BJ (cell line): ENCODE measurements at regions not wholly inside any gene's neighbourhood (a gene's known extent, or its start where the extent isn't known, plus 50 kb on each side); places are given as distances from the start of the nearest gene placed in this dataset.

Experiments used
- CTCF ChIA-PET: fragments of 350-600 bp; formaldehyde crosslinking; extraction: SDS; loops from one replicate; lab custom pipeline; 2021; ENCODE audit warnings: antibody characterized with exemption, inconsistent platforms; lab: Yijun Ruan, JAX
- POLR2A ChIA-PET: fragments of 300-600 bp; sonication (Branson Sonifier 250); formaldehyde crosslinking; extraction: SDS; loops from one replicate; lab custom pipeline; 2021; ENCODE audit warnings: antibody characterized with exemption; lab: Charles Lee
- DNase-seq: peaks from one replicate; pipeline ENCODE4 v3.0.0-alpha.2; 2011; ENCODE audit warnings: low read depth
- H3K27me3 ChIP-seq: 2 replicates; pipeline ENCODE4 v1.6.0; 2011; ENCODE audit warnings: low read length; ENCODE audit not compliant: control insufficient read depth, insufficient read depth
- H3K36me3 ChIP-seq: 2 replicates; pipeline ENCODE4 v1.5.1; 2011; ENCODE audit warnings: low read length; ENCODE audit not compliant: control insufficient read depth, insufficient read depth
- H3K4me3 ChIP-seq: 2 replicates; pipeline ENCODE4 v1.5.1; 2011; ENCODE audit warnings: low read depth, mild to moderate bottlenecking, control low read depth, low read length
- TF ChIP-seq, protein P1 (sequence below): IDR thresholded peaks from 2 replicates; pipeline ENCODE4 v1.5.1; 2011; ENCODE audit warnings: low read depth, mild to moderate bottlenecking, control low read depth, inconsistent platforms, low read length, moderate library complexity; ENCODE audit not compliant: insufficient read depth

DNA sequence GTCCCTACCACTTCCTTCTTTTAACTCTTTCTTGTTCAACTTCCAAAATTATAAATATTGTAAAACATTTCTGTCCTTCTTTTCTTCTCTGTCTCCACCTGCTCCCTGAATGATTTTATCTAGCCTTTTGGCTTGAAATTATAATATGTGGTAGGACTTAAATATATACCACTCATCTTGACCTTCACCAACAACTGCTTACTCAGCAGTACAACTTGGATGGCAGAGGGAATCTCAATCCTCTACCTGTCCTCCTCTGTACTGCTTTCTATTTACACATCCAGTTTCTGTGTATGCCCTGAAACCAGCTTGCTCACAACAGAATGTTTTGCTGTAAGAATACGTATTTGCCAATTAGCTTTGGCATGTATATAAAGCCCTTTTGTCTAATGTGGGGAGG lies 1392.5 kb downstream of the EPHA7 start:
- CTCF ChIA-PET = no interaction called here
- Histone ChIP-seq H3K4me3 (no peak overlapping the region), H3K36me3 (no peaks in the 10 kb centered on the region), H3K27me3 (no peaks in the 10 kb centered on the region)
- DNase-seq = no peak
- POLR2A ChIA-PET = no interaction called here
- TF ChIP-seq, protein P1, sequence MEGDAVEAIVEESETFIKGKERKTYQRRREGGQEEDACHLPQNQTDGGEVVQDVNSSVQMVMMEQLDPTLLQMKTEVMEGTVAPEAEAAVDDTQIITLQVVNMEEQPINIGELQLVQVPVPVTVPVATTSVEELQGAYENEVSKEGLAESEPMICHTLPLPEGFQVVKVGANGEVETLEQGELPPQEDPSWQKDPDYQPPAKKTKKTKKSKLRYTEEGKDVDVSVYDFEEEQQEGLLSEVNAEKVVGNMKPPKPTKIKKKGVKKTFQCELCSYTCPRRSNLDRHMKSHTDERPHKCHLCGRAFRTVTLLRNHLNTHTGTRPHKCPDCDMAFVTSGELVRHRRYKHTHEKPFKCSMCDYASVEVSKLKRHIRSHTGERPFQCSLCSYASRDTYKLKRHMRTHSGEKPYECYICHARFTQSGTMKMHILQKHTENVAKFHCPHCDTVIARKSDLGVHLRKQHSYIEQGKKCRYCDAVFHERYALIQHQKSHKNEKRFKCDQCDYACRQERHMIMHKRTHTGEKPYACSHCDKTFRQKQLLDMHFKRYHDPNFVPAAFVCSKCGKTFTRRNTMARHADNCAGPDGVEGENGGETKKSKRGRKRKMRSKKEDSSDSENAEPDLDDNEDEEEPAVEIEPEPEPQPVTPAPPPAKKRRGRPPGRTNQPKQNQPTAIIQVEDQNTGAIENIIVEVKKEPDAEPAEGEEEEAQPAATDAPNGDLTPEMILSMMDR = no peak

DNA sequence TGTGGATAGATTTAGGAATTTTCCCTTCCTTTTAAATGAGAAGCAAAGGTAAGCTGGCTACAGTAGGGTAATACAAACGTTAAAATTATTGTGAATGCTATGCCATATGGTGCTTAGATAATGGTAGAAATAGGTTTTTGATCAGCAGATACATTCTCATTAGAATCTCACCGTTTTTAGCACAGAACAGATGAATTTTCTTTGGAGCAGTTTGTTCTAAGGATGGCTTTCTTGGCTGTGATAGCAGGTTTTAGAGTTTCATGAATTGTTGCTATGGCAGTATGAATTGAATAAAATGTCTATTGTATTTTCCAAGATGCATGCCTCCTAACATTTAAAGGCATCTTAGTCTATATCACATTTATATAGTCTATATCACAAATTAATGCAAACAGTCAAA lies 1394.5 kb downstream of the EPHA7 start:
- ChIA-PET CTCF (no interaction called here), POLR2A (no interaction called here)
- TF ChIP-seq, protein P1 = no peak
- Histone ChIP-seq H3K4me3 (no peak overlapping the region), H3K27me3 (no peaks in the 10 kb centered on the region), H3K36me3 (no peaks in the 10 kb centered on the region)
- DNase-seq = no peak

DNA sequence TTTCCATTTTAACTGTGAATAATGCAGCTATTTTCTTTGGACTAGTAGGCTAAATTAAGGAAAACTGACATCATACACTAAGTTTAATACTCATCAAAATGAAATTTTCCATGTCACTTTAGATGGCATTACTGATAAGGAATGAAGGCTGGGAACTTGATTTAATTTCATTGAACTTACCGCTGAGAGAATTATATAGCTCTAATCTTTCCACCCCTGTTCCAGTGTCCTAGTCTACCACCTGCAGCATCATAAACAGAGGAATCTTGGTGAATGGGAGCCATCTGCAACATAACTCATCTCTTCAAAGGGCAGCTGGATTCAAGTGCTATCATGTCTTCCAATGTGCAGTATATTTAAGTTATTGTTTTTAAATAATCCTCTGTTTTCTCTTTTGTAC lies 1395.2 kb downstream of the EPHA7 start:
- TF ChIP-seq, protein P1 = no peak
- Histone ChIP-seq H3K36me3 (no peaks in the 10 kb centered on the region), H3K4me3 (no peak overlapping the region), H3K27me3 (no peaks in the 10 kb centered on the region)
- no peak for DNase-seq
- ChIA-PET POLR2A (no interaction called here), CTCF (no interaction called here)

DNA sequence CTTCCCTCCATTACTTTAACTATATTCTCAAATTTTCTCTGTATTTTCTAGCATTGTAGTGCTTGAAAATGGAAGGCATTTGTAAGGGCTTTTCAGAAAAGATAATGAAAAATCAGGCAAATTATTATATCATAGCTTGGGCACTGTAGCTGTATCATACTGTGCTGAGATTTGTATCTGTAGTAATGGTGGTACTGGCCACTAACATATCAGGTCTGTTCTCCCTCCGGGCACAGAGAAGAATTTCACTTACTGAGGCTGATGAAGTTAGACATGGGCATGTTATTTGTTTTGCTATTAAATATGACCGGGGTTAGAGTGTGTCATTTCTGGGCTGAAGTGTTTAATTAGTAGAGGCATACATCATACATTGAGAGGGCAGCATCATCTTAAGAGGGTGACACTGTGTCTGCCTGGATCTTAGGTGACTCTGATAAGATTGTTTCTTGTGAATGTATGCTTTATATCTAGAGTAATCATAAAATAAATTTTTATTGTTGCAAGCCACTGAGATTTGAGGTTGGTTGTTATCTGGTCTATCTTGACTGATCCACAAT lies 1395.9 kb downstream of the EPHA7 start:
- TF ChIP-seq, protein P1 = no peak

DNA sequence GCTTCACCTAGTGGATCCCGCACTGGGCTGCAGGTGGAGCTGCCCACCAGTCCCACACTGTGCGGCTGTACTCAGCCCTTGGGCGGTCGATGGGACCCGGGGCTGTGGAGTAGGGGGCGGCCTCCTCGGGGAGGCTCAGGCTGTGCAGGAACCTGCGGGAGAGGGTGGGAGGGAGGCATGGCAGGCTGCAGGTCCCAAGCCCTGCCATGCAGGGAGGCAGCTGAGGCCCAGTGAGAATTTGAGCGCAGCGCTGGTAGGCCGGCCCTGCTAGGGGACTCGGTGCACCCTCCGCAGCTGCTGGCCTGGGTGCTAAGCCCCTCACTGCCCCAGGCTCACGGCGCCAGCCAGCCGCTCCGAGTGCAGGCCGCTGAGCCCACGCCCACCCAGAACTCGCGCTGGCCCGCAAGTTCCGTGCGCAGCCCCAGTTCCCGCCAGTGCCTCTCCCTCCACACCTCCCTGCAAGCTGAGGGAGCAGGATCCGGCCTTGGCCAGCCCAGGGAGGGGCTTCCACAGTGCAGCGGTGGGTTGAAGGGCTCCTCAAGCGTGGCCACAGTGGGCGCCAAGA lies 1407.6 kb downstream of the EPHA7 start:
- Histone ChIP-seq H3K27me3 (no peaks in the 10 kb centered on the region), H3K4me3 (no peak overlapping the region), H3K36me3 (no peaks in the 10 kb centered on the region)
- POLR2A ChIA-PET = no interaction called here
- TF ChIP-seq, protein P1 = no peak
- CTCF ChIA-PET = no interaction called here
- DNase-seq = no peak

More for the DNA sequence above, 1395.9 kb downstream of the EPHA7 start:
- CTCF ChIA-PET = no interaction called here
- DNase-seq = no peak
- Histone ChIP-seq H3K4me3 (no peak overlapping the region), H3K36me3 (no peaks in the 10 kb centered on the region), H3K27me3 (no peaks in the 10 kb centered on the region)
- POLR2A ChIA-PET = no interaction called here
